AG04449 (cell line): ENCODE measurements at regions not wholly inside any gene's neighbourhood (a gene's known extent, or its start where the extent isn't known, plus 50 kb on each side); places are given as distances from the start of the nearest gene placed in this dataset.

Experiments
- CTCF ChIA-PET: fragments of 350-600 bp; formaldehyde crosslinking; extraction: SDS; loops from one replicate; lab custom pipeline; 2021; ENCODE audit warnings: antibody characterized with exemption; lab: Yijun Ruan, JAX
- POLR2A ChIA-PET: fragments of 400-600, 350-600 bp; formaldehyde crosslinking; extraction: SDS; loops from one replicate; lab custom pipeline; 2020; ENCODE audit warnings: antibody characterized with exemption, inconsistent platforms; lab: Yijun Ruan, JAX
- DNase-seq: peaks from one replicate; pipeline ENCODE4 v3.0.0-alpha.2; 2010; ENCODE audit warnings: low read depth, low spot score
- H3K4me3 ChIP-seq: 2 replicates; pipeline ENCODE4 v1.5.1; 2011; ENCODE audit warnings: low read depth, mild to moderate bottlenecking, control low read depth, low read length
- CTCF ChIP-seq: IDR thresholded peaks from one replicate; pipeline ENCODE4 v1.5.1; 2011; ENCODE audit warnings: mild to moderate bottlenecking, moderate library complexity, low read length, control low read depth, inconsistent platforms; ENCODE audit not compliant: insufficient read depth; ENCODE audit errors: missing control alignments

DNA sequence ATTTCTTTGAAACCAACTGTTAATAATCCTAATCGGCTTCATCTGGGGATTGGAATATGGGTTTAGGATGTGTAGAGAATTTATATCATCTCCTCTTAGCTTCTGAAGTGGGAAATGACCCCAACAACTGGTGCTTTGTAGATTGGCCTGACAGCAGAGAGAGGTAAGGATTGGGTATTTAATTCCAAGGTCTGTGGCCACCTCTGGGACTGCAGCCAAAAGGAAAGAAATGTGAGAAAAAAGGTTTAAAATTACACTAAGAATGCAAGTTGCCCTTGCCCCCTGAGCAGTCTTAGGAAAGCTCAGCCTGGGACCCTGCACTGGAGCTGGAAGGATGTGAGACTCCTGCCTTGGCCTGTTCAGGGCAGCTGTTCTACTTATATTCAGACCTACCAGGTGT is 157.1 kb downstream of the FTCDNL1 start:
- POLR2A ChIA-PET = no interaction called here
- no peak overlapping the region for H3K4me3 ChIP-seq
- DNase-seq = no peak
- no peak for TF ChIP-seq CTCF
- CTCF ChIA-PET = interaction anchor here (1.2 kb wide), 1 partner anchor 10 kb away, joined by 4 read pairs; no protein-coding TSS in a partner anchor

DNA sequence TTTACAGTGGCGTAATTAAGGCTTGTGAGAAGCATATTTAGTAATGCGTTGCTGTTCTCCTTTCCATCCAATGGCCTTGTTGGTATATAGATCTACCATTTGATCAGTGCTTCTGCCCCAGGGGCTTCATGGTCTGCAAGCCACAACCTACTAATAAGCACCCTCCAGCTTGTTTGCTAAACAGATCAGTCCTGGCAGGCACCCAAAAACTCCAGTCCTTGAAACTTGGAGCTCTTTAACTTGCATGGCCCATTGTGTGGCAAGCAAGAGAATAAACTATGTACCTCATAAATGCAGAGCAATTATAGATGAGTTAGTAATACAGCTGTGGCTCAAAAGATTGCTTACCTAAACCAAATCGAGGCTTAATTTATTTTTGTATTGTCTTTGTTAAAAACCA is 158.5 kb downstream of the FTCDNL1 start:
- TF ChIP-seq CTCF = no peak
- CTCF ChIA-PET = interaction anchor here (0.8 kb wide), 1 partner anchor 9 kb away, joined by 3 read pairs; no protein-coding TSS in a partner anchor
- DNase-seq = no peak
- no peak overlapping the region for H3K4me3 ChIP-seq
- POLR2A ChIA-PET = interaction anchor here (0.5 kb wide), 1 partner anchor 713 kb away, joined by 4 read pairs; no protein-coding TSS in a partner anchor

GRCh38 chr2:199690225-199690624 is 160.8 kb downstream of the FTCDNL1 start:
- POLR2A ChIA-PET = no interaction called here
- no peak for TF ChIP-seq CTCF
- DNase-seq = no peak
- H3K4me3 ChIP-seq = no peak overlapping the region
- CTCF ChIA-PET = no interaction called here

DNA sequence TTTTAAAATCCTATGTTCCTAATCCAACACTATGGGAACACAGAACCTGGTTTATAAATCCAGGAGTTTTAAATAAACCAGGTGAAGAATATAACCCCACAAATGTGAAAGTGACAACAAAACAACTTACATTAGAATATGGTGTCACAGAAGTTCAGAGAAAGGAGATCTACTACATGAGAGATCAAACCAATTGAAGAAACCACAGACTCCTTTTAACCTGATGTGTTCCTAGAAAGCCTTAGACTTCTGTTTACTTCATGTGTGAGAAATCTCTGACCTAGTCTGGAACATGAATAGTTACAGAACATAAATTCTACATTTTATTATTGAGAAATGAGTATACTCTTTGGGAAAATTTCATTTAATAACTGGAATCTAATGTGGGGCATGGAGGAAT is 165.3 kb downstream of the FTCDNL1 start:
- no peak for TF ChIP-seq CTCF
- no peak overlapping the region for H3K4me3 ChIP-seq
- ChIA-PET POLR2A (no interaction called here), CTCF (interaction anchor here (1.5 kb wide), 1 partner anchor 54 kb away, joined by 4 read pairs; no protein-coding TSS in a partner anchor)
- no peak for DNase-seq

GRCh38 chr2:199684832-199685231 is 166.2 kb downstream of the FTCDNL1 start:
- ChIA-PET CTCF (interaction anchor here (1.4 kb wide), 1 partner anchor 54 kb away, joined by 3 read pairs; no protein-coding TSS in a partner anchor), POLR2A (no interaction called here)
- no peak for TF ChIP-seq CTCF
- DNase-seq = no peak
- no peak overlapping the region for H3K4me3 ChIP-seq

DNA sequence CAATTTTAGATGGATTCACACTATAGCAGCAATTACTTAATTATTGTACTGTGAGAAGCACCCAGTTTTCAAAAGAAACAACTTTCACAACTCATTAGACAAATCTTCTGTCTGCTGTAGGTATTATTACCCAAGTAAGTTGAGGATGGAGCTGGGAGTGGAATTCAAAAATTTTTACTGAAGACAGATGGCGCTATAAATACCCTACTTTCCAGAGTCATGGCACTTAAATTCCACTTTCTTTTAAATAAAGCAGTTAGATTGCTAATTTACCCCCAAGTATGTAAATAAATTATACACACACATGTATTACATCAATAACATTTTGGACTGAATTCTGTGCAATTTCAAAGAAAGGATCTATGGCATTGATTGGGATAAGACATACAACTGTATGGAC is 166.8 kb downstream of the FTCDNL1 start:
- TF ChIP-seq CTCF = no peak
- ChIA-PET POLR2A (no interaction called here), CTCF (interaction anchor here (1.4 kb wide), 1 partner anchor 55 kb away, joined by 3 read pairs; no protein-coding TSS in a partner anchor)
- no peak for DNase-seq
- no peak overlapping the region for H3K4me3 ChIP-seq
